HEK293 (cell line): ENCODE measurements at regions not wholly inside any gene's neighbourhood (a gene's known extent, or its start where the extent isn't known, plus 50 kb on each side); places are given as distances from the start of the nearest gene placed in this dataset.

Source experiments
- CTCF ChIA-PET: fragments of 350-600 bp; formaldehyde crosslinking; extraction: SDS; loops from one replicate; lab custom pipeline; 2021; ENCODE audit warnings: antibody characterized with exemption; lab: Yijun Ruan, JAX
- POLR2A ChIA-PET: fragments of 300-600 bp; formaldehyde crosslinking; extraction: SDS; loops from one replicate; lab custom pipeline; 2020; ENCODE audit warnings: antibody characterized with exemption, inconsistent platforms; lab: Yijun Ruan, JAX
- H3K27ac ChIP-seq: fragments of 200-500 bp; sonication (Bioruptor generic); 2 replicates; pipeline ENCODE4 v1.5.1; 2014; ENCODE audit warnings: low read depth, low read length, control low read depth, inconsistent platforms; ENCODE audit errors: extremely low read depth
- H3K36me3 ChIP-seq, 2 experiments: fragments of 200-500 bp in 1 of 2; sonication (Bioruptor generic) in 1 of 2; 1 replicate in 1 of 2; 2 replicates in 1 of 2; pipeline ENCODE4 v1.5.1; 2014 to 2017; ENCODE audit warnings: inconsistent platforms in 2 of 2, low read length in 2 of 2; ENCODE audit not compliant: control insufficient read depth in 2 of 2, insufficient read depth in 1 of 2
- H3K4me1 ChIP-seq: fragments of 200-500 bp; sonication (Bioruptor generic); 2 replicates; pipeline ENCODE4 v1.5.1; 2014; ENCODE audit warnings: mild to moderate bottlenecking, low read length, inconsistent platforms; ENCODE audit not compliant: control insufficient read depth, insufficient read depth
- H3K4me3 ChIP-seq: 2 replicates; pipeline ENCODE4 v1.5.1; 2011; ENCODE audit warnings: low read depth, mild to moderate bottlenecking, control low read depth, low read length, moderate library complexity
- H3K9me3 ChIP-seq: fragments of 200-500 bp; sonication (Bioruptor generic); 2 replicates; pipeline ENCODE4 v1.5.1; 2014; ENCODE audit warnings: low read depth, low read length, inconsistent platforms; ENCODE audit not compliant: control insufficient read depth, insufficient read depth
- KLF1 ChIP-seq: fragments of 450-650 bp; formaldehyde crosslinking; IDR thresholded peaks from 2 replicates; pipeline ENCODE4 v1.5.1; 2016; ENCODE audit warnings: missing biosample characterization, missing genetic modification characterization
- PRDM10 ChIP-seq: fragments of 450-650 bp; formaldehyde crosslinking; IDR thresholded peaks from 2 replicates; pipeline ENCODE4 v1.5.1; 2016; ENCODE audit warnings: missing biosample characterization, missing genetic modification characterization
- ZBTB10 ChIP-seq: fragments of 450-650 bp; formaldehyde crosslinking; IDR thresholded peaks from 2 replicates; pipeline ENCODE4 v1.5.1; 2016; ENCODE audit warnings: missing biosample characterization, missing genetic modification characterization
- ZBTB17 ChIP-seq: fragments of 450-650 bp; formaldehyde crosslinking; IDR thresholded peaks from 2 replicates; pipeline ENCODE4 v1.5.1; 2016; ENCODE audit warnings: missing biosample characterization, missing genetic modification characterization
- ZBTB48 ChIP-seq: fragments of 450-650 bp; formaldehyde crosslinking; IDR thresholded peaks from 2 replicates; pipeline ENCODE4 v1.5.1; 2016; ENCODE audit warnings: missing biosample characterization, missing genetic modification characterization
- ZNF211 ChIP-seq: fragments of 450-650 bp; formaldehyde crosslinking; IDR thresholded peaks from 2 replicates; pipeline ENCODE4 v1.5.1; 2016; ENCODE audit warnings: low read depth, missing biosample characterization, missing genetic modification characterization
- ZNF394 ChIP-seq: fragments of 450-650 bp; formaldehyde crosslinking; IDR thresholded peaks from 2 replicates; pipeline ENCODE4 v1.5.1; 2016; ENCODE audit warnings: missing biosample characterization, missing genetic modification characterization, mild to moderate bottlenecking, moderate library complexity, borderline replicate concordance
- ZNF549 ChIP-seq: fragments of 450-650 bp; IDR thresholded peaks from 2 replicates; pipeline ENCODE4 v1.5.1; 2018; ENCODE audit warnings: missing biosample characterization, missing genetic modification characterization, mild to moderate bottlenecking, inconsistent platforms, moderate library complexity
- ZSCAN18 ChIP-seq: fragments of 450-650 bp; formaldehyde crosslinking; IDR thresholded peaks from 2 replicates; pipeline ENCODE4 v1.5.1; 2016; ENCODE audit warnings: missing biosample characterization, missing genetic modification characterization
- TF ChIP-seq, protein P1 (sequence below): fragments of 450-650 bp; formaldehyde crosslinking; optimal IDR thresholded peaks from 2 replicates; pipeline ENCODE3; 2016; ENCODE audit warnings: missing biosample characterization, mild to moderate bottlenecking, missing genetic modification characterization

DNA sequence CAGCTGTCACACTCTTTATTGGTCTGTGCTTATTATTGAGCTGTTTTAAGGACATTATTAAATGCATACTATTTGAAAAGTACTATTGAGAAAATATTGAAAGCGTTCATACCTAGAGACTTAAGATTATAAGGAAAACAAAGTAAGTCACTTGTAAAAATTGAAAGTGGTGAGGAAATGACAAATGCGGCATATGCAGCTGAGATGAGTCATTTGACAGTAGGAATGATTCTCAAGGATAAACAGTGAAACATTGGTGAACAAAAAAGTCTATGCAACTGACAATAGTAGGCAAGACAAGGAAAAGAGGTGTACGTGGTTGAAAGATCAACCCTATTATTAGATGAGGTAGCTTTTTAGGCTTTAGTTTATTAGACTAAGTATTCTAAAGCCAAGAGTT lies 82.6 kb upstream of the MAP10 start:
- CTCF ChIA-PET, result interaction anchor here (0.6 to 1.7 kb wide), 4 partner anchors 9 to 74 kb away, joined by 3 to 5 read pairs (median 4); no protein-coding TSS in a partner anchor
- POLR2A ChIA-PET, result no interaction called here
- Histone ChIP-seq H3K9me3 (no peaks in the 10 kb centered on the region; the same call in 1 of the 2 replicates), H3K4me1 (no peaks in the 10 kb centered on the region), H3K36me3 (no peaks in the 10 kb centered on the region), H3K27ac (no peak overlapping the region), H3K4me3 (no peak overlapping the region)
- TF ChIP-seq, protein P1, sequence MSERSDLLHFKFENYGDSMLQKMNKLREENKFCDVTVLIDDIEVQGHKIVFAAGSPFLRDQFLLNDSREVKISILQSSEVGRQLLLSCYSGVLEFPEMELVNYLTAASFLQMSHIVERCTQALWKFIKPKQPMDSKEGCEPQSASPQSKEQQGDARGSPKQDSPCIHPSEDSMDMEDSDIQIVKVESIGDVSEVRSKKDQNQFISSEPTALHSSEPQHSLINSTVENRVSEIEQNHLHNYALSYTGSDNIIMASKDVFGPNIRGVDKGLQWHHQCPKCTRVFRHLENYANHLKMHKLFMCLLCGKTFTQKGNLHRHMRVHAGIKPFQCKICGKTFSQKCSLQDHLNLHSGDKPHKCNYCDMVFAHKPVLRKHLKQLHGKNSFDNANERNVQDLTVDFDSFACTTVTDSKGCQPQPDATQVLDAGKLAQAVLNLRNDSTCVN (tag by site-specific recombination), result peak; percentile 4
- TF ChIP-seq ZBTB10, result no peak
- 0 out of 2 replicates have a peak, but pooled peaks have one; percentile 1 for TF ChIP-seq ZBTB48 (tag by site-specific recombination)
- no peak for TF ChIP-seq ZSCAN18 (tag by site-specific recombination)

DNA sequence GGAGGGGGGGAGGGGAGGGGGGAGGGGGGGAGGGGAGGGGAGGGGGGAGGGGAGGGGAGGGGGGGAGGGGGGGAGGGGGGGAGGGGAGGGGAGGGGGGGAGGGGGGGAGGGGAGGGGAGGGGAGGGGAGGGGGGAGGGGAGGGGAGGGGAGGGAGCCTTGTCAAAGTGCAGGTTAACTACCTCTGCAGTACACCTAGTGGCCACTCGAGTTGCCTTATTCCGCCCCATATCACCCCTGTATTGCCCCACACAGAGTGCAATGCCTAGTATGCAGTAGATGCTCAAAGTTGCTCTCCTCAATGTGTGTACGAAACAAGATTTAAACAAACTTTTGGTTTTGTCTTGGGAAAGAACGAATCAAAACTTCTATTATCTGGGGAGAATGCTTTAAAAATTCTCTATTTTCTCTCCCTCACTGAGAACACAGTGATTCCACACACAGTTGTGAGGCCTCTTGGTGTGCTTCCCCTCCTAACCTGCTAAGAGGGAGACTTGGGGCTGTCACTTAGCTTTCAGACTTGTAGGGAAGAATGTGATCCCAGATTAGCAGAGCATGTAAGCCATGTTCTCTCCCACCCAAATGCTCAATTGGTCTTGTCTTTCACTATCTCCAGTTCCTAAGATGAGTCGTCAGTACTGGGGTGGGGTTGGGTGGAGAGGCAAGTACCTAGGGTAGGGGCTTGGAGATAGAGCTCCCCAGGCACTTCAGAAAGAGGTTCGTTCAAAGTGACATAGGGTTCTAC lies 79.7 kb upstream of the MAP10 start:
- CTCF ChIA-PET, result interaction anchor here (1.3 kb wide), 1 partner anchor 12 kb away, joined by 3 read pairs; no protein-coding TSS in a partner anchor
- Histone ChIP-seq H3K9me3 (no peaks in the 10 kb centered on the region), H3K4me1 (no peaks in the 10 kb centered on the region), H3K27ac (no peak overlapping the region), H3K36me3 (no peaks in the 10 kb centered on the region), H3K4me3 (no peak overlapping the region)
- POLR2A ChIA-PET, result no interaction called here
- peak; percentile 32; the same call in 1 of the 2 replicates for TF ChIP-seq KLF1 (tag by site-specific recombination)
- TF ChIP-seq PRDM10 (tag by site-specific recombination), result peak; percentile 33; the same call in 1 of the 2 replicates
- TF ChIP-seq ZNF211 (tag by site-specific recombination), result no peak
- TF ChIP-seq ZNF549 (tag by site-specific recombination), result no peak
- no peak for TF ChIP-seq ZNF394 (tag by site-specific recombination)
- peak; percentile 94 for TF ChIP-seq ZBTB17
